Calu3 (cell line): ENCODE measurements at regions not wholly inside any gene's neighbourhood (a gene's known extent, or its start where the extent isn't known, plus 50 kb on each side); places are given as distances from the start of the nearest gene placed in this dataset.

ENCODE experiments used
- BruUV-seq: library from RNA; stranded (reverse); fragments of 400-500 nt; replicated peaks from 2 replicates; lab custom pipeline; 2021; lab: Mats Ljungman, UMichigan
- CTCF ChIA-PET: fragments of 300-600 bp; sonication (Branson Sonifier 250); formaldehyde crosslinking; loops from one replicate; lab custom pipeline; 2022; ENCODE audit warnings: antibody characterized with exemption; lab: Charles Lee
- DNase-seq: peaks from one replicate; pipeline ENCODE4 v3.0.0; 2022
- H3K27ac Mint-ChIP-seq: one replicate; pipeline ENCODE4 v1.8.0; 2022; ENCODE audit warnings: mixed read lengths; ENCODE audit not compliant: unreplicated experiment
- H3K27me3 Mint-ChIP-seq: one replicate; pipeline ENCODE4 v1.8.0; 2022; ENCODE audit warnings: mixed read lengths; ENCODE audit not compliant: unreplicated experiment
- H3K36me3 Mint-ChIP-seq: one replicate; pipeline ENCODE4 v1.8.0; 2022; ENCODE audit warnings: mild to moderate bottlenecking, moderate library complexity, mixed read lengths; ENCODE audit not compliant: insufficient read depth, unreplicated experiment
- H3K4me1 Mint-ChIP-seq: one replicate; pipeline ENCODE4 v1.8.0; 2022; ENCODE audit warnings: mild to moderate bottlenecking, low read depth, mixed read lengths; ENCODE audit not compliant: unreplicated experiment
- H3K4me3 Mint-ChIP-seq: one replicate; pipeline ENCODE4 v1.8.0; 2022; ENCODE audit warnings: mild to moderate bottlenecking, low read depth, moderate library complexity, mixed read lengths; ENCODE audit not compliant: unreplicated experiment
- H3K9me3 Mint-ChIP-seq: one replicate; pipeline ENCODE4 v1.8.0; 2022; ENCODE audit warnings: low read depth, mixed read lengths; ENCODE audit not compliant: unreplicated experiment
- CTCF ChIP-seq: fragments of 200-600 bp; IDR thresholded peaks from one replicate; pipeline ENCODE4 v1.8.0; 2022; ENCODE audit warnings: antibody characterized with exemption; ENCODE audit not compliant: unreplicated experiment
- intact Hi-C: fragments of 100-400 bp; cut with micrococcal nuclease; formaldehyde crosslinking; loops from one replicate; pipeline ENCODE4 v1.10.0; 2022; ENCODE audit not compliant: unreplicated experiment

GRCh38 chr3:188950832-188951489 is 220.8 kb upstream of the TPRG1 start:
- Mint-ChIP-seq H3K4me1 (peaks cover 42% of the 10 kb centered on the region), H3K36me3 (peaks cover 31% of the 10 kb centered on the region), H3K9me3 (no peaks in the 10 kb centered on the region), H3K4me3 (peak overlapping the region; percentile 8), H3K27ac (peak overlapping the region; percentile 90), H3K27me3 (no peaks in the 10 kb centered on the region)
- no peak for TF ChIP-seq CTCF
- BruUV-seq, result TSS peak; percentile 61
- DNase-seq, result peak; percentile 87
- intact Hi-C loops, result loop anchor here (1.0 to 10.0 kb wide), 6 partner anchors 134 to 916 kb away; partner anchors contain the start of gene LPP
- CTCF ChIA-PET, result interaction anchor here (0.6 to 7.3 kb wide), 9 partner anchors 8 to 1231 kb away, joined by 3 to 171 read pairs (median 5); no protein-coding TSS in a partner anchor

- H3K27ac Mint-ChIP-seq, result peak overlapping the region; percentile 90
- CTCF ChIA-PET, result interaction anchor here (0.6 to 7.3 kb wide), 7 partner anchors 22 to 1232 kb away, joined by 3 to 171 read pairs (median 6); partner anchors contain the start of gene BCL6
- H3K4me1 Mint-ChIP-seq, result peaks cover 42% of the 10 kb centered on the region
- intact Hi-C loops, result loop anchor here (5.0 to 10.0 kb wide), 5 partner anchors 134 to 917 kb away; partner anchors contain the start of gene LPP
- no peaks in the 10 kb centered on the region for H3K9me3 Mint-ChIP-seq
- H3K36me3 Mint-ChIP-seq, result peaks cover 31% of the 10 kb centered on the region
- no peak for DNase-seq
- H3K4me3 Mint-ChIP-seq, result no peak overlapping the region
- no peaks in the 10 kb centered on the region for H3K27me3 Mint-ChIP-seq
- TF ChIP-seq CTCF, result no peak
- no TSS peak for BruUV-seq
Observed at GRCh38 chr3:188951734-188952133, 220.0 kb upstream of the TPRG1 start.

GRCh38 chr3:188954590-188955208 is 217.1 kb upstream of the TPRG1 start:
- peak; percentile 94 for DNase-seq
- no peak overlapping the region for H3K4me3 Mint-ChIP-seq
- no TSS peak for BruUV-seq
- H3K9me3 Mint-ChIP-seq, result no peaks in the 10 kb centered on the region
- H3K27me3 Mint-ChIP-seq, result no peaks in the 10 kb centered on the region
- H3K27ac Mint-ChIP-seq, result no peak overlapping the region
- CTCF ChIA-PET, result interaction anchor here (0.6 to 7.3 kb wide), 18 partner anchors 10 to 1216 kb away, joined by 3 to 171 read pairs (median 4); partner anchors contain the start of gene BCL6
- TF ChIP-seq CTCF, result peak; percentile 98
- intact Hi-C loops, result loop anchor here (1.0 to 10.0 kb wide), 7 partner anchors 123 to 1215 kb away; partner anchors contain the start of gene LPP
- H3K4me1 Mint-ChIP-seq, result peaks cover 24% of the 10 kb centered on the region
- H3K36me3 Mint-ChIP-seq, result peaks cover 10% of the 10 kb centered on the region

GRCh38 chr3:188955919-188956318 is 215.9 kb upstream of the TPRG1 start:
- TF ChIP-seq CTCF, result no peak
- Mint-ChIP-seq H3K36me3 (peaks cover 5% of the 10 kb centered on the region), H3K4me1 (peaks cover 12% of the 10 kb centered on the region), H3K4me3 (no peak overlapping the region), H3K27me3 (no peaks in the 10 kb centered on the region), H3K27ac (no peak overlapping the region), H3K9me3 (no peaks in the 10 kb centered on the region)
- no peak for DNase-seq
- no TSS peak for BruUV-seq
- CTCF ChIA-PET, result interaction anchor here (0.7 to 7.3 kb wide), 3 partner anchors 192 to 1217 kb away, joined by 3 to 171 read pairs (median 3); no protein-coding TSS in a partner anchor
- intact Hi-C loops, result loop anchor here (2.0 to 10.0 kb wide), 4 partner anchors 193 to 921 kb away; no protein-coding TSS in a partner anchor
